ENCODE measurements at regions not wholly inside any gene's neighbourhood (a gene's known extent, or its start where the extent isn't known, plus 50 kb on each side); places are given as distances from the start of the nearest gene placed in this dataset.

GRCh38 chr11:34567733-34568132 lies 53.2 kb upstream of the EHF start:
- Histone ChIP-seq H3K9me3 (no peaks in the 10 kb centered on the region), H3K4me1 (no peaks in the 10 kb centered on the region), H3K36me3 (no peaks in the 10 kb centered on the region), H3K4me3 (no peak overlapping the region), H3K27ac (no peak overlapping the region), H3K27me3 (no peaks in the 10 kb centered on the region)
- TF ChIP-seq POLR2A (IDR thresholded peaks at IDR 0.05) (no peak), CTCF (IDR thresholded peaks at IDR 0.05) (no peak)
- DNase-seq: no peak

- Histone ChIP-seq H3K9me3 (no peaks in the 10 kb centered on the region), H3K4me3 (no peak overlapping the region), H3K27ac (no peak overlapping the region), H3K36me3 (no peaks in the 10 kb centered on the region), H3K27me3 (no peaks in the 10 kb centered on the region), H3K4me1 (no peaks in the 10 kb centered on the region)
- DNase-seq: no peak
- TF ChIP-seq CTCF (IDR thresholded peaks at IDR 0.05) (no peak), POLR2A (IDR thresholded peaks at IDR 0.05) (no peak)
These were observed 50.3 kb upstream of the EHF start for GRCh38 chr11:34570584-34570983.
